ENCODE measurements at regions not wholly inside any gene's neighbourhood (a gene's known extent, or its start where the extent isn't known, plus 50 kb on each side); places are given as distances from the start of the nearest gene placed in this dataset.

GRCh38 chr4:57865264-57865663 is 755.1 kb upstream of the IGFBP7 start:
- no peaks in the 10 kb centered on the region for H3K4me1 ChIP-seq (ENCODE audit: insufficient read depth, low read length)
- POLR2A ChIA-PET (ENCODE audit: unreplicated experiment), result no interaction called here
- intact Hi-C loops (cut with micrococcal nuclease), result no loop called here
- no peaks in the 10 kb centered on the region for H3K36me3 ChIP-seq (ENCODE audit: low read depth, low read length)
- H4K20me1 ChIP-seq (ENCODE audit: low read length), result no peaks in the 10 kb centered on the region
- no peaks in the 10 kb centered on the region for H3K9me2 ChIP-seq (replicated peaks; ENCODE audit: low read length)
- no peak overlapping the region for H3K27ac ChIP-seq (ENCODE audit: low read length)
- no peaks in the 10 kb centered on the region for H3F3A ChIP-seq (ENCODE audit: low read length, unreplicated experiment)
- H3K79me2 ChIP-seq (ENCODE audit: low read length), result no peaks in the 10 kb centered on the region
- no peak for ATAC-seq
- no TSS peak for BruUV-seq (replicated peaks)
- peaks cover 4% of the 10 kb centered on the region; the same call in 1 of the 2 replicates for H3K9me3 ChIP-seq (ENCODE audit: low read length)
- H3K9ac ChIP-seq (ENCODE audit: low read length), result no peak overlapping the region
- no peak overlapping the region for H3K4me3 ChIP-seq (ENCODE audit: low read length)
- H3K4me2 ChIP-seq (ENCODE audit: low read length), result no peak overlapping the region
- H3K27me3 ChIP-seq (ENCODE audit: low read length), result no peaks in the 10 kb centered on the region
- DNase-seq, result no peak
- H2AFZ ChIP-seq (ENCODE audit: low read length), result no peak overlapping the region
- no peak for TF ChIP-seq EZH2 (IDR thresholded peaks at IDR 0.05; ENCODE audit: low read length, unreplicated experiment)
- TF ChIP-seq EZH2phosphoT487 (IDR thresholded peaks at IDR 0.05; ENCODE audit: borderline replicate concordance, low read length), result no peak
- TF ChIP-seq CTCF (conservative IDR thresholded peaks at IDR 0.05; ENCODE audit: low read depth, low read length), result no peak
- CTCF ChIA-PET, result no interaction called here

- no peaks in the 10 kb centered on the region for H3F3A ChIP-seq (ENCODE audit: low read length, unreplicated experiment)
- no peak overlapping the region for H2AFZ ChIP-seq (ENCODE audit: low read length)
- no TSS peak for BruUV-seq (replicated peaks)
- ATAC-seq, result no peak
- peak overlapping the region; percentile 30; the same call in 1 of the 2 replicates for H3K4me3 ChIP-seq (ENCODE audit: low read length)
- intact Hi-C loops (cut with micrococcal nuclease), result no loop called here
- H3K27me3 ChIP-seq (ENCODE audit: low read length), result no peaks in the 10 kb centered on the region
- ChIA-PET POLR2A (ENCODE audit: unreplicated experiment) (no interaction called here), CTCF (no interaction called here)
- no peaks in the 10 kb centered on the region for H3K9me2 ChIP-seq (replicated peaks; ENCODE audit: low read length)
- no peaks in the 10 kb centered on the region for H4K20me1 ChIP-seq (ENCODE audit: low read length)
- no peak for DNase-seq
- H3K36me3 ChIP-seq (ENCODE audit: low read depth, low read length), result no peaks in the 10 kb centered on the region
- no peak overlapping the region for H3K27ac ChIP-seq (ENCODE audit: low read length)
- 0 out of 2 replicates have a peak, but pooled peaks cover 4% of the 10 kb centered on the region for H3K9me3 ChIP-seq (ENCODE audit: low read length)
- no peaks in the 10 kb centered on the region for H3K4me1 ChIP-seq (ENCODE audit: insufficient read depth, low read length)
- peak overlapping the region; percentile 60 for H3K4me2 ChIP-seq (ENCODE audit: low read length)
- no peak for TF ChIP-seq EZH2 (IDR thresholded peaks at IDR 0.05; ENCODE audit: low read length, unreplicated experiment)
- TF ChIP-seq CTCF (conservative IDR thresholded peaks at IDR 0.05; ENCODE audit: low read depth, low read length), result no peak
- no peak for TF ChIP-seq EZH2phosphoT487 (IDR thresholded peaks at IDR 0.05; ENCODE audit: borderline replicate concordance, low read length)
- no peaks in the 10 kb centered on the region for H3K79me2 ChIP-seq (ENCODE audit: low read length)
- H3K9ac ChIP-seq (ENCODE audit: low read length), result no peak overlapping the region
Observed at GRCh38 chr4:57854748-57855147, 744.6 kb upstream of the IGFBP7 start.

GRCh38 chr4:57850141-57850540 is 740.0 kb upstream of the IGFBP7 start:
- ChIA-PET POLR2A (ENCODE audit: unreplicated experiment) (no interaction called here), CTCF (no interaction called here)
- H3K27me3 ChIP-seq (ENCODE audit: low read length), result no peaks in the 10 kb centered on the region
- BruUV-seq (replicated peaks), result no TSS peak
- no peaks in the 10 kb centered on the region for H4K20me1 ChIP-seq (ENCODE audit: low read length)
- H3K9ac ChIP-seq (ENCODE audit: low read length), result no peak overlapping the region
- TF ChIP-seq CTCF (conservative IDR thresholded peaks at IDR 0.05; ENCODE audit: low read depth, low read length) (no peak), EZH2 (IDR thresholded peaks at IDR 0.05; ENCODE audit: low read length, unreplicated experiment) (no peak), EZH2phosphoT487 (IDR thresholded peaks at IDR 0.05; ENCODE audit: borderline replicate concordance, low read length) (no peak)
- intact Hi-C loops (cut with micrococcal nuclease), result no loop called here
- 0 out of 2 replicates have a peak, but pooled peaks cover 4% of the 10 kb centered on the region for H3K9me3 ChIP-seq (ENCODE audit: low read length)
- H3K4me3 ChIP-seq (ENCODE audit: low read length), result no peak overlapping the region
- no peaks in the 10 kb centered on the region for H3K36me3 ChIP-seq (ENCODE audit: low read depth, low read length)
- no peaks in the 10 kb centered on the region for H3K9me2 ChIP-seq (replicated peaks; ENCODE audit: low read length)
- H3F3A ChIP-seq (ENCODE audit: low read length, unreplicated experiment), result no peaks in the 10 kb centered on the region
- no peak overlapping the region for H3K4me2 ChIP-seq (ENCODE audit: low read length)
- ATAC-seq (no peak), DNase-seq (no peak)
- no peak overlapping the region for H3K27ac ChIP-seq (ENCODE audit: low read length)
- H2AFZ ChIP-seq (ENCODE audit: low read length), result no peak overlapping the region
- H3K79me2 ChIP-seq (ENCODE audit: low read length), result no peaks in the 10 kb centered on the region
- no peaks in the 10 kb centered on the region for H3K4me1 ChIP-seq (ENCODE audit: insufficient read depth, low read length)

Measured in PC-3 (cell line).